ENCODE measurements at regions not wholly inside any gene's neighbourhood (a gene's known extent, or its start where the extent isn't known, plus 50 kb on each side); places are given as distances from the start of the nearest gene placed in this dataset.
A peak's percentile ranks its signal among the peaks of the same experiment; 100 is the strongest.

- DNase-seq: no peak
These were observed 158.0 kb upstream of the PMEPA1 start for GRCh38 chr20:57867807-57868206.

GRCh38 chr20:57867181-57867803, 157.5 kb upstream of the PMEPA1 start:
- no peak for DNase-seq

- no peak for DNase-seq
These were observed 156.7 kb upstream of the PMEPA1 start for GRCh38 chr20:57866250-57867106.

GRCh38 chr20:57865266-57865665, 155.5 kb upstream of the PMEPA1 start:
- DNase-seq: peak in 1 of 2 donors; percentile 3

- DNase-seq: no peak
These were observed 150.8 kb upstream of the PMEPA1 start for GRCh38 chr20:57860576-57860975.

- no peak for DNase-seq
These were observed 148.2 kb upstream of the PMEPA1 start for GRCh38 chr20:57857969-57858368.

- no peak for DNase-seq
These were observed 147.3 kb upstream of the PMEPA1 start for GRCh38 chr20:57857118-57857517.

GRCh38 chr20:57856658-57857057, 146.8 kb upstream of the PMEPA1 start:
- DNase-seq: peak in 1 of 2 donors; percentile 40

- DNase-seq: no peak
These were observed 142.0 kb upstream of the PMEPA1 start for GRCh38 chr20:57851796-57852195.

- no peak for DNase-seq
These were observed 141.3 kb upstream of the PMEPA1 start for GRCh38 chr20:57851025-57851682.

- no peak for DNase-seq
These were observed 139.9 kb upstream of the PMEPA1 start for GRCh38 chr20:57849521-57850215.

GRCh38 chr20:57849121-57849520, 139.3 kb upstream of the PMEPA1 start:
- DNase-seq: no peak

GRCh38 chr20:57848282-57848681, 138.5 kb upstream of the PMEPA1 start:
- no peak for DNase-seq

GRCh38 chr20:57847104-57847503, 137.3 kb upstream of the PMEPA1 start:
- DNase-seq: no peak

GRCh38 chr20:57844626-57845596, 135.1 kb upstream of the PMEPA1 start:
- DNase-seq: no peak

GRCh38 chr20:57843941-57844625, 134.3 kb upstream of the PMEPA1 start:
- DNase-seq: no peak

GRCh38 chr20:57842720-57843119, 132.9 kb upstream of the PMEPA1 start:
- no peak for DNase-seq

- no peak for DNase-seq
These were observed 131.6 kb upstream of the PMEPA1 start for GRCh38 chr20:57841297-57841866.

GRCh38 chr20:57840504-57841296, 130.9 kb upstream of the PMEPA1 start:
- DNase-seq: no peak

GRCh38 chr20:57840066-57840465, 130.3 kb upstream of the PMEPA1 start:
- no peak for DNase-seq
